HG03097 (cell line): ENCODE measurements at regions not wholly inside any gene's neighbourhood (a gene's known extent, or its start where the extent isn't known, plus 50 kb on each side); places are given as distances from the start of the nearest gene placed in this dataset.
"Not testable (repeated sequence)": the region's sequence is repeated elsewhere in the genome, so short reads cannot be mapped to it uniquely, and the experiment has no call there.

Experiments
- ATAC-seq: cut with Tn5 transposase; IDR thresholded peaks from one replicate; pipeline ENCODE4 v1.9.1; 2021; ENCODE audit not compliant: unreplicated experiment, low FRiP score

DNA sequence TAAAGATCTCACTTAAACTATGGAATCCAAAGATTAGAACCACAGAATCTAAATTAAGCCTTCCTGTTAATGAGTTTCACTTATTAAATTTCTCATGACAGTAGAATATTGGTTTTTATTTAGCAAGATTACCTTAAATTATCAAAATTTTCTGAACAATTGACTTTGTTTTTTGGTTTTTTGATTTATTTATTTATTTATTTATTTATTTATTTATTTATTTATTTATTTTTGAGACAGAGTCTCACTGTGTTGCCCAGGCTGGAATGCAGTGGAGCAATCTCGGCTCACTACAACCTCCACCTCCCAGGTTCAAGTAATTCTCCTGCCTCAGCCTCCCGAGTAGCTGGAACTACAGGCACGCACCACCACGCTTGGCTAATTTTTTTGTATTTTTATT is 538.6 kb downstream of the AMY1C start:
- not testable (repeated sequence) for ATAC-seq

DNA sequence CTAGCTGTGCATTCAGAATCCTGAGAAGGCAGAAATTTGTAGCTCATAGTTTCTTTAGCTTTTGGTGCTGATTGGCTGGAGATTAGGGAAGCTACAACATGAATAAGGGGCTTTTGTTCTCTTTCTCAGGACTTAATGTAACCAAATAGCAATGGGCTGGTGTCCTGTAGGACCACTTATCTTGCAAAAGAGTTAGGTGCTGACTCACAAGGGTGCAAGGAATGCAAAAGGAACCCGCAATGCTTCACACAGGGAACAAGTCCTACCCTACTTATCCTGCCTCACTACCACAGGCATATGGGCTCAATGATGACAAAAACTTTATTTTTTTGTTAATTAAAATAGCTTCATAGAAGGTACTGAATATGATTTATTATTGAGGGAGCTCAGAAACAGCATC is 541.5 kb downstream of the AMY1C start:
- no peak for ATAC-seq

DNA sequence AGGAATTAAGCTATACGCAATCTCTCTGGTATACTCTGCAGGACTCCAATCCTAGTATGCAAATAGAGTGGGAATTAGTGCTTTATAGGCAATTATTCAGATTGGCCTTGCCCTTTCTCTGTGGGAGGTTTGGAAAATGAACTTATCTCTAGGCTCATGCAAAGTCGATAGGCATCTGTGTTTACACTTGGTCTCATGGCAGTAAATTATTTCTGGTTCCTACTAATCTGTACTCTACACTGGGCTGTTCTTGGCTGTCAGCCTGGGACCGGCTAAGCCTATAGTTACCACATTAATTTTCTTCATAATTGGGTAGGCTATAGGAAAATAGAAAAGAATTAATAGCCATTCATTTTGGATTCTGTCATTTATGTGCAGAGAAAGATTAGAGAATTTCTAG is 544.6 kb downstream of the AMY1C start:
- ATAC-seq = no peak

DNA sequence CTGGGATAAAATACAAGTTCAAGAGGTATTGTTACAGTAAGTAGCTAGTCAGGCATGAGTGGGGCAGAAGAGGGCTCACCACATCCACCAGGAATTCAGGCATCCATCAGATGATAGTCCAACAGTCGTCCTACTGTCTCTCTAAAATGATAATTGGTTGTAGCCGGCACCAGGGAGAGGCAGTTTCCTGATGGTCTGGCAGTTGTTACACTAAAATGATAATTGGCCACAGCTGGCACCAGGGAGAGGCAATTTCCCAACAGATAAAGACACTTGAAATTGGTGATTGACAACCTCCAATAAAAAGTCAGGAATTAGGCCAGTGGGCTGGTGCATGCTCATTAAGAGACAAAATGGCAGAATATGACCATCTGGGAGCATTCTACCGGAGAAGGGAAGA is 545.8 kb downstream of the AMY1C start:
- ATAC-seq = no peak

DNA sequence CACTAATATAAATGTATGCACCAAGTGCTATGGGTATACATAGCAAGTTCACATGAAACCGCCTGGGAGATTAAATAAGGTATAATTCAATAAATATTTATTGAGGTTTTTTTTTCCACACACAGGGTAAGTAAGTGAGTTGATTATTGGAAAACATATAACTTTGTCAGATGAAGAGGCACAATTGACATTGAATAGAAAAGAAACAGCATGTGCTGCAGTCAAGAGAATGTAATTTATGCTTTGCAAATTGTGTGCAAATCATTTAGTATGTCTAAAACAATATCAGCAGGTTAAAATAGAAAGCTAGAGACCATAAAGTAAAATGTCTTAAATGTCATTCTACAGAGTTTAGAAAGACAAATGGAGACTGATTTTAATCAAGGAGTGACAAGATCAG is 560.0 kb downstream of the AMY1C start:
- no peak for ATAC-seq

DNA sequence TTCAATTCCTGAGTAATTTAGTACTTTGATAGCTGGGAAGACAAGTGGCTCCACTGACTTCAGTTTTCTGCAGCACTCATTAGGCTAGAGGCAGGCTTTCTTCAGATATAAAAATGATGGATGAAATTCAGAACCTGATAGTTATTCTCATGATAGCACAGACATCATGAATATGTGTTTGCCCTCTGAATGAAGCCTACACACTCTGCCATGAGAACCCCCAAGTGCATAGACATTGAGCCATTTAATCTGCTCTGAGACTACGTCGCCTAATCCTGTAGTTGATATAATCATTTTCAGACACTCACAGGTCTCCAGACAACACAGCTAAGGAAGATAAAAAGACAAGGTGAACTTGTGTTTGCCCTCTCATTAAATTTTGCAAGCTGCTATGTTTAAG is 566.1 kb downstream of the AMY1C start:
- ATAC-seq = no peak

DNA sequence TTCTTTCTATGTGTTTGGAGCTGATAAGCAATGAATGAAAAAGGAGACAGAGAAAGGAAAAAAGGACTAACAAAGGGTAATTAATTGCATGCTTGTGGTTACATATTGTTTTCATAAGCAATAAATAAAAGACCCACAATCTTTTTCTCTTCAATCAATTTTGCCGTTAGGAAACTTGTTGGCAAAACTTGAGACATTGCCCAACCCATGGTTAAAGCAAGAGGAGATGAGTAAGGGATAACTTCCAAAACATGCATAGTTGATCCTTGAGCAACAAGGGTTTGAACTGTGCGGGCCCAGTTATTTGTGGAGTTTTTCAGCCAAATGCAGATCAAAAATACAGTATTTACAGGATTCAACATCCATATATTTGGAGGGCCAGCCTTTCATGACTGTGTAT is 572.4 kb downstream of the AMY1C start:
- ATAC-seq = no peak

DNA sequence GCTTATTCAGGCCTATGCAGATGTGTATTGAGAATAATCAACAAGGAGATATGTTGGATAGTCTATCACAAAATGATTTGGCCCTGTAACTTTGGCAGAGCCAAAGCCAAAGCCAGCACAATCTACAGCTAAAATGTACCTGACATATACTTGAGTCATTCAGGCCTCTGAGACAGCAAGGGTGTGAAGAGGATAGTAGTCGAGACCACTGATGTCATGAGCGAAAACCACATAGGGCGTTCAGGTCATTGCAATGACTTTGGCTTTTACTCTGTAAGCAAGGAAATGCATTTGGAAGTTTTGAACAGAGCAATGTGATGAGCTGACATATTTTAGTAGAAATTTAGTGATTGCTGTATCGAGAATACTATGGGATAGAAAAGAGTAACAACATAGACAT is 579.6 kb downstream of the AMY1C start:
- ATAC-seq = no peak

DNA sequence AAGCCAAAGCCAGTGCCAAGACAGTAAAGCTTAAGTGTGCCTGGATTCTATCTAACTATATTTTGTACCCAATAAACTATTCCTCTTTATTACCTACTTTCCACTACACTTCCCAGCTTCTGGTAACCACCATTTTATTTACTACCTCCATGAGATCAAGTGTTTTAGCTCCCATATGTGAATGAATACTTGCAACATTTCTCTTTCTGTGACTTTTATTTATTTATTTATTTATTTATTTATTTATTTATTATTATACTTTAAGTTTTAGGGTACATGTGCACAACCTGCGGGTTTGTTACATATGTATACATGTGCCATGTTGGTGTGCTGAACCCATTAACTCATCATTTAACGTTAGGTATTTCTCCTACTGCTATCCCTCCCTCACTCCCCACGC is 582.1 kb downstream of the AMY1C start:
- no peak for ATAC-seq

DNA sequence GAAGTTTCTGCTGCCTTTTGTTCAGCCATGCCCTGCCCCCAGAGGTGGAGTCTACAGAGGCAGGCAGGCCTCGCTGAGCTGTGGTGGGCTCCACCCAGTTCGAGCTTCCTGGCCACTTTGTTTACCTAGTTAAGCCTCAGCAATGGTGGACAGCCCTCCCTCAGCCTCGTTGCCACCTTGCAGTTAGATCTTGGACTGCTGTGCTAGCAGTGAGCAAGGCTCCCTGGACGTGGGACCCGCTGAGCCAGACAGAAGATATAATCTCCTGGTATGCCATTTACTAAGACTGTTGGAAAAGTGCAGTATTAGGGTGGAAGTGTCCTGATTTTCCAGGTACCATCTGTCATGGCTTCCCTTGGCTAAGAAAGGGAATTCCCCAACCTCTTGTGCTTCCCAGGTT is 588.2 kb downstream of the AMY1C start:
- ATAC-seq = not testable (repeated sequence)

DNA sequence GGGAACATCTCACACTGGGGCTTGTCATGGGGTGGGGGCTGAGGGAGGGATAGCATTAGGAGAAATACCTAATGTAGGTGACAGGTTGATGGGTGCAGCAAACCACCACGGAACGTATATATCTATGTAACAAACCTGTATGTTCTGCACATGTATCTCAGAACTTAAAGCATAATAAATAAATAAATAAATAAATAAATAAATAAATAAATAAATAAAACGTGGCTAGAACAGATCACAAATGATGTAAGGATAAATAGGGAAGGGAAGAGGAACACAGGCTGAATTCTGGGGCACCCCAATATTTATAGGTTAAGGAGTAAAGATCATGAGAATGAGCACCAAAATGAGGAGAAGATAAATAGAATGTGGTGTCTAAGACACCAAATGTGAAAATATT is 592.2 kb downstream of the AMY1C start:
- no peak for ATAC-seq

DNA sequence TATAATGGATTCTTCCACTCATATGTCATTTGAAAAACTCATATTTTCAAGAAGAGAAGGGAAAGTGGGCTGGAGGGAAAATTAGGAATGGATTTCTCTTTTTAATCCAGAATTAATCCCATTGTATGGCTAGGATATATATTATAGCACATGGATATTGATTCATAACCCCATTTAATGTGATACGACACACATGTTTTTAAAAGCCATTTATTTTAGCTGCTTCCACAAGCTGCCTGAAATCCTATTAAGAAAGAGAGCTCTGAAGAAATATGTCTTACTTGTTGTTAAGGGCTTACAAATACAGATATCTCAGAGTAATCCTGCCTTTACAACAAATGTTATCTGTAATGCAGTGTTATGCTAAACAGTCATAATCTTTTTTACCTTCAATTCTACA is 598.6 kb downstream of the AMY1C start:
- ATAC-seq = no peak

DNA sequence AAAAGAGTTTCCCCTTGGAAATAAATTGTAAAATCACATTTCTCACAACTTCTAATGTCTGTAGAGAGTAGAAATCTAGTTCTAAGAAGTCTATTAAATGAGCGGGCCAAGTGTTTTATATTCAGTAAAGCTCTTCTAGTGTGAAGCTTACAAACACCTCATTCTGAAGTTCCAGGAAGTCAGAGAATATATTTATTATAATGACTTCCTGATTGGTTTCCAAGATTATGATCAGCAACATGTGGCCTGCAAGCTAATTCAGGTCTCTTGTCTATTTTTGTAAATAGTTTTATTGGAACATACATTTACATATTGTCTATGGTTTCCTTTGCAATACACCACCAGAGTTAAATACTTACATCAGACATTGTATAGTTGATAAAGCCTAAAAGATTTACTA is 603.9 kb downstream of the AMY1C start:
- ATAC-seq = no peak

DNA sequence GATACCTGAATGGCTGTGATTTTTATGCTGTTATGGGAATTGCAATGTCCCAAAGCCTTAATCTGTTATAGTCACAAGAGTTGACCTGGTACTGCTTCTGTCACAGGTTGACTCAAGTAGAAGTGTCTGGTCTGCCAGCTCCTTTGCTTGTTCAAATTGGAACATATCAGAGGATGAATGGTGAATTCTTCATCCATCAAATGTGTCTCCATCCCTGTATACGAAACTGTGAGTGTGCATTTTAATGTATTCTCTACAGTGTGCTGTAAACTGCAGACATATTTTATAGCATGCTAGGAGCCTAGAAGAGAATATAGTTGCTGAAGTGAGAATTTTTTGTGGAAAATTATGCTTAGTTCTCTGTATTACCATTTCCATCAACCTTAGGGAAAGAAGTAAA is 608.4 kb downstream of the AMY1C start:
- no peak for ATAC-seq

DNA sequence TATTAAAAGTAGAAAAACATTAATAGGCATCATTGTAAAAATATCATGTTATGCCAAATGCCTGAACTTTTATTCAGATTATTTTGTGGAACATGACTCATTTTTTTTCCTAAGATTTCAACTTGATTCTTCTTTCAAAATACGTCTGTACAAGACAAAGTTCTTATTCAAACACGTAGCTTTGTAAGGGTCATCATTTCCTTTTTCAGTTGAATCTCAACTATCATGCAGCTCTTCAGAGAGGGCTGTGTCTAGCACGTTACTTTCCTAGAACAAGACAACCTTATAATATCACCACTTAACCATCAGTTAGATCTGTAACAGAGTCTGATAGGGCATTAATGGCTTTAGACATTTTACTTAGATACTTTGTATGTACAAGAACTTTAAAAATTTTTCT is 608.9 kb downstream of the AMY1C start:
- ATAC-seq = no peak

DNA sequence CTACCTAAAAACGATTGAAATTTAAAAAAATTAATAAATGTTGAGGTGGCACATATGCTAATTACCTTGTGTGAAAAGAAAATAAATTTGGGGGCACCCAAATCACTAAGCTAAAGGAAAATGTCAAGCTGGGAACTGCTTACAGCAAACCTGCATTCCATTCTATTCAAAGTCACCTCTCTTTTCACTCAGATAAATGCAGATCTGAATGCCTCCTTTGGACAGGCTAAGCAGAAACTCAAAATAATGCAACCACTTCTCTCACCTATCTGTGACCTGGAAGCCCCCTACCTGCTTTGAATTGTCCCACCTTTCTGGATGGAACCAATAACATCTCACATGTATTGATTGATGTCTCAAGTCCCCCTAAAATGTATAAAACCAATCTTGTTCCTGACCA is 628.7 kb downstream of the AMY1C start:
- no peak for ATAC-seq

DNA sequence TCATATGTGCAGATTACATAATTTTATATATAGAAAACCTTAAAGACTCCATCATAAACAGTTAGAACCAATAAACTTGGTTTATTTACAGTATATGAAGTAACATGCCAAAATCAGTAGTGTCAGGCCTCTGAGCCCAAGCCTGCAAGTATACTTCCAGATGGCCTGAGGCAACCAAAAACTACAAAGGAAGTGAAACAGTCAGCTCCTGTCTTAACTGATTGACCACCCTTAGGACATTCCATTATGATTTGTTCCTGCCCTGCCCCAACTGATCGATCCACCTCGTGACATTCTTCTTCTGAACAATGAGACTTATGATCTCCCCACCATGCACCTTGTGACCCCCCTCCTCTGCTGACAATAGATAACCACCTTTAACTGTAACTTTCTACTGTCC is 630.3 kb downstream of the AMY1C start:
- ATAC-seq = no peak

DNA sequence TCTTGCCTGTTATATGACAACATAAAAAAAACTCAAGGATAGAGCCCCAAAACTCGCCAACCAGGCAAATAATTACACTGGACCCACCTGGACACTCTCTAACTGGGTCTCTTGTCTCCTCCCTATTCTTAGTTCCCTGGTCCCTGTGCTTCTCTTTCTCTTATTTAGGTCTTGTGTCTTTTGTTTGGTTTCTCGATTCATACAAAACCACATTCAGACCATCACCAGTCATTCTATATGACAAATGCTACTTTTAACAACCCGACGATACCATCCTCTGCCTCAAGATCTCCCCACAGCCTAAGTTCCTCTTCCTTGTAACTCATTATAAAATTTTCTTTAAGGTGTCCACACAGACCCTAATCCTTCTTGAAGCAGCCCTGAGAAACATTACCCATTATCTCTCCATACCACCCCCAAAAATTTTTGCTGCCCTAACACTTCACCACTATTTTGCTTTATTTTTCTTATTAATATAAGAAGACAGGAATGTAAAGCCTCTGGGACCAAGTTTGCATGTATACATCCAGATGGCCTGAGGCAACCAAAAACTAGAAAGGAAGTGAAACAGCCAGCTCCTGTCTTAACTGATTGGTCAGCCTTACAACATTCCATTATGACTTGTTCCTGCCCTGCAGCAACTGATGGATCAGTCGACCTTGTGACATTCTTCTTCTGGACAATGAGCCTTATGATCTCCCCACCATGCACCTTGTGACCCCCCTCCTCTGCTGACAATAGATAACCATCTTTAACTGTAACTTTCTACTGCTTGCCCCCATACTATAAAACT is 638.2 kb downstream of the AMY1C start:
- no peak for ATAC-seq

DNA sequence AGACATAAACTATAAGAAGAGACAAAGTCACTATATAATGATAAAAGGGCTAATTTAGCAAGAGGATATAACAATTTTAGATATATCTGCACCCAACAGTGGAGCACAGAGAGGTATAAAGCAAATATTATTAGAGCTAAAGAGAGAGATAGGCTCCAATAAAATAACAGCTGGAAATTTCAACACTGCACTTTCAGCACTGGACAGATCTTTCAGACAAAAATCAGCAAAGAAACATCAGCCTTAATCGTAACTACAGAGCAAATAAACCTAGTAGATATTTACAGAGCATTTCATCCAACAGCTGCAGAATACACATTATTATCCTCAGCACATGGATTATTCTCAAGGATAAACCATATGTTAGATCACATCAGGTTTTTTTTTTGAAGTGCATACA is 642.9 kb downstream of the AMY1C start:
- no peak for ATAC-seq

DNA sequence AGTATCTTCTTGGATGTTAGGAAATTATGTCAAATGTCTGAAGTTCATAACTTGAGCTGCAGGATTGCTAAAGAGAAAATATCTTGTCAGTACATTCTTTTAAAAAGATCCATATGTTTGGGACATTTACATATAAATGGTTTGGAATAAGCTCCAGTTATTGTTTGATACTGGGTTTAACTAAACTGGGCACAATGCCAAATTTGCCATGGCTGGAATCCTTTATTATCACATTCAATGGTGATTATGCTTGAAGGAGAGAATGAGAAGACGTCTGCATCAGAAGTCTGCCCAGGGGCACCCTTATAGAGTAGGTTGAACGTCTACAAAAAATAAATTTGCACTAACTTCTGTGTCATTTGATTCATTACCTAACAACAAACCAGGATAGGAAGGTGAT is 652.5 kb downstream of the AMY1C start:
- ATAC-seq = no peak

DNA sequence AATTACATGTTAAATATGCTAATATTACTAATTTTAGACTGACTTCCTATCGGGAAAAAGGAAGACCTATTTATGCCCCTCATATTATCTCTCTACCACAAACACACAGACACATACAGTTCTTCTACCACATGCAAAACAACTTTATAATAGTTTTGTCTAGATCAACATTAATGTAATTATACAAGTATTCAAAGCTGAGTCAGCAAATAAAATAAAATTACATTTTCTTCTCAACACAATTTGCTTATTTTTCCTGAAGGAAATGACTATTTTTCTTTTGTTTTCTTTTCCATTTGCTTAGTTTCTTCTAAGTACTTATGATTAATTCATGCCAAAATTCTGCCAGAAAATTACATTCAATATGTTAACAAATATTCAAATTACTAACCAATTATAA is 654.2 kb downstream of the AMY1C start:
- no peak for ATAC-seq

DNA sequence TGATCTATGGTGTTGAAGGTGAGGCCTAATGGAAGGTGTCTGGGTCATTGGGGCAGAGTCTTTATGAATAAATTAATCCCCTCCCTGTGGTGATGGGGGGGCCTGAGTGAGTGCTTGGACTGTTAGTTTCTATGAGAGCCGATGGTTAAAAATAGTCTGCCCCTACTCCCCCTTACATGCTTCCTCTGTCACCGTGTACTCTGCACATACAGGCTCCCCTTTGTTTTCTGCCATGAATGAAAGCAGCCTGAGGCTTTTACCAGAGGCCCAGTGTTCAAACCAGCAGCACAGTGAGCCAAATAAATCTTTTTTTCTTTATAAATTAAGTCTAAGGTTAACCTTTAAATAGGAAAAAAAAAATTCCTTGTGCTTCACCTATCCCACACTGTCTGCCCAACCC is 657.0 kb downstream of the AMY1C start:
- no peak for ATAC-seq

DNA sequence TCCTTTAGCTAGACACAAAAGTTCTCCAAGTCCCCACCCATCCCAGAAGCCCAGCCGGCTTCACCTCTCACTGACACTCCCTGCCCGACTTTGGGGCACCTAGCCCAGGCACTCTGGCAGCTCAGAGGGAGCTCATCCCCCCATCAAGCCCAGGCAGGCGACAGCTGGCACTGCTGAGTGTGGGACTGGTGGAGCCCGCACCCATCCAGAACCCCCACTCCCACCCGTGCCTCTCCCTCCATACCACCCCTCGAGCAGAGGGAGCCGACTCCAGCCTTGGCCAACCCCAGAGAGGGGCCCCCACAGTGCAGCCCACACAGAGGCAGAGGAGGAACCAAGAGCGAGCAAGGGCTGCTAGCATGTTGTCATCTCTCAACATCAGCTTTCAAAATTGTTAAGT is 658.6 kb downstream of the AMY1C start:
- no peak for ATAC-seq
